ENCODE measurements at regions not wholly inside any gene's neighbourhood (a gene's known extent, or its start where the extent isn't known, plus 50 kb on each side); places are given as distances from the start of the nearest gene placed in this dataset.

GRCh38 chr11:127693686-127694085 is 693.1 kb upstream of the KIRREL3 start:
- DNase-seq (no peak), ATAC-seq (ENCODE audit: poor library complexity) (no peak)
- intact Hi-C loops (cut with DNase I): no loop called here

GRCh38 chr11:127683321-127683720 is 682.8 kb upstream of the KIRREL3 start:
- ATAC-seq (ENCODE audit: poor library complexity): no peak
- intact Hi-C loops (cut with DNase I): no loop called here
- no peak for DNase-seq

- ATAC-seq (ENCODE audit: poor library complexity): no peak
Observed at GRCh38 chr11:127679816-127680545, 679.4 kb upstream of the KIRREL3 start.

GRCh38 chr11:127678631-127679030 is 678.1 kb upstream of the KIRREL3 start:
- no peak for ATAC-seq (ENCODE audit: poor library complexity)
- intact Hi-C loops (cut with DNase I): no loop called here
- no peak for DNase-seq

More at GRCh38 chr11:127679816-127680545, 679.4 kb upstream of the KIRREL3 start:
- intact Hi-C loops (cut with DNase I): no loop called here
- no peak for DNase-seq

GRCh38 chr11:127677660-127678425 is 677.3 kb upstream of the KIRREL3 start:
- DNase-seq: no peak
- intact Hi-C loops (cut with DNase I): no loop called here
- no peak for ATAC-seq (ENCODE audit: poor library complexity)

- ATAC-seq (ENCODE audit: poor library complexity) (no peak), DNase-seq (no peak)
- intact Hi-C loops (cut with DNase I): no loop called here
Observed at GRCh38 chr11:127675581-127675980, 675.0 kb upstream of the KIRREL3 start.

- intact Hi-C loops (cut with DNase I): no loop called here
- DNase-seq (no peak), ATAC-seq (ENCODE audit: poor library complexity) (no peak)
Observed at GRCh38 chr11:127674754-127675153, 674.2 kb upstream of the KIRREL3 start.

GRCh38 chr11:127670374-127671119 is 670.0 kb upstream of the KIRREL3 start:
- ATAC-seq (ENCODE audit: poor library complexity) (no peak), DNase-seq (no peak)
- intact Hi-C loops (cut with DNase I): no loop called here

GRCh38 chr11:127656116-127656836 is 655.7 kb upstream of the KIRREL3 start:
- no peak for DNase-seq
- ATAC-seq (ENCODE audit: poor library complexity): no peak
- intact Hi-C loops (cut with DNase I): no loop called here

GRCh38 chr11:127653076-127653475 is 652.5 kb upstream of the KIRREL3 start:
- intact Hi-C loops (cut with DNase I): no loop called here
- DNase-seq: no peak
- no peak for ATAC-seq (ENCODE audit: poor library complexity)

- ATAC-seq (ENCODE audit: poor library complexity) (no peak), DNase-seq (no peak)
- intact Hi-C loops (cut with DNase I): no loop called here
Observed at GRCh38 chr11:127651888-127652221, 651.3 kb upstream of the KIRREL3 start.

- ATAC-seq (ENCODE audit: poor library complexity): no peak
- intact Hi-C loops (cut with DNase I): no loop called here
- DNase-seq: no peak
Observed at GRCh38 chr11:127651175-127651887, 650.8 kb upstream of the KIRREL3 start.

GRCh38 chr11:127649958-127650357 is 649.4 kb upstream of the KIRREL3 start:
- intact Hi-C loops (cut with DNase I): no loop called here
- DNase-seq (no peak), ATAC-seq (ENCODE audit: poor library complexity) (no peak)

GRCh38 chr11:127649071-127649470 is 648.5 kb upstream of the KIRREL3 start:
- DNase-seq: no peak
- ATAC-seq (ENCODE audit: poor library complexity): no peak
- intact Hi-C loops (cut with DNase I): no loop called here

GRCh38 chr11:127648583-127648982 is 648.0 kb upstream of the KIRREL3 start:
- no peak for ATAC-seq (ENCODE audit: poor library complexity)
- intact Hi-C loops (cut with DNase I): no loop called here
- DNase-seq: no peak

GRCh38 chr11:127644366-127644765 is 643.8 kb upstream of the KIRREL3 start:
- intact Hi-C loops (cut with DNase I): no loop called here
- no peak for ATAC-seq (ENCODE audit: poor library complexity)
- DNase-seq: no peak

- no peak for ATAC-seq (ENCODE audit: poor library complexity)
- intact Hi-C loops (cut with DNase I): no loop called here
- DNase-seq: no peak
Observed at GRCh38 chr11:127643268-127644058, 642.9 kb upstream of the KIRREL3 start.
